Trophoblast cell (in vitro differentiated cells and primary cell): ENCODE measurements at regions not wholly inside any gene's neighbourhood (a gene's known extent, or its start where the extent isn't known, plus 50 kb on each side); places are given as distances from the start of the nearest gene placed in this dataset.

Experiments used
- DNase-seq, 2 donors: peaks; one replicate each; pipeline ENCODE4 v3.0.0-alpha.2; 2016
- H2AFZ ChIP-seq: 2 replicates; pipeline ENCODE4 v1.6.1; 2013; ENCODE audit warnings: low read length, moderate library complexity, mild to moderate bottlenecking; ENCODE audit not compliant: insufficient read depth, poor library complexity
- H2AK5ac ChIP-seq: 2 replicates; pipeline ENCODE4 v1.6.1; 2013; ENCODE audit warnings: mild to moderate bottlenecking, low read length
- H2BK120ac ChIP-seq: 2 replicates; pipeline ENCODE4 v1.6.1; 2013; ENCODE audit warnings: low read length, mild to moderate bottlenecking, moderate library complexity; ENCODE audit not compliant: insufficient read depth, poor library complexity
- H2BK12ac ChIP-seq: 2 replicates; pipeline ENCODE4 v1.6.1; 2013; ENCODE audit warnings: mild to moderate bottlenecking, low read length, moderate library complexity
- H2BK5ac ChIP-seq: 2 replicates; pipeline ENCODE4 v1.6.1; 2013; ENCODE audit warnings: low read length, low read depth, moderate library complexity, mild to moderate bottlenecking; ENCODE audit not compliant: poor library complexity
- H3K14ac ChIP-seq: 2 replicates; pipeline ENCODE4 v1.6.1; 2013; ENCODE audit warnings: mild to moderate bottlenecking, low read length
- H3K18ac ChIP-seq: 2 replicates; pipeline ENCODE4 v1.6.1; 2013; ENCODE audit warnings: mild to moderate bottlenecking, low read length
- H3K23ac ChIP-seq: 2 replicates; pipeline ENCODE4 v1.6.1; 2013; ENCODE audit warnings: low read length
- H3K27ac ChIP-seq: 2 replicates; pipeline ENCODE4 v1.5.1; 2013; ENCODE audit warnings: low read depth, mild to moderate bottlenecking, inconsistent platforms, low read length, moderate library complexity
- H3K27me3 ChIP-seq: 2 replicates; pipeline ENCODE4 v1.6.1; 2013; ENCODE audit warnings: inconsistent platforms, mild to moderate bottlenecking, low read length, moderate library complexity; ENCODE audit not compliant: insufficient read depth
- H3K36me3 ChIP-seq, 2 experiments: 1 replicate in 1 of 2; 2 replicates in 1 of 2; pipeline ENCODE4 v1.6.1; 2013; ENCODE audit warnings: low read length in 2 of 2, mild to moderate bottlenecking in 2 of 2, moderate library complexity in 1 of 2; ENCODE audit not compliant: insufficient read depth in 2 of 2, control insufficient read depth in 1 of 2
- H3K4ac ChIP-seq: 2 replicates; pipeline ENCODE4 v1.6.1; 2013; ENCODE audit warnings: low read depth, mild to moderate bottlenecking, low read length, moderate library complexity
- H3K4me1 ChIP-seq, 2 experiments: 1 replicate in 1 of 2; 2 replicates in 1 of 2; pipeline ENCODE4 v1.6.1; 2013; ENCODE audit warnings: low read length in 2 of 2, mild to moderate bottlenecking in 2 of 2, moderate library complexity in 1 of 2; ENCODE audit not compliant: insufficient read depth in 2 of 2, control insufficient read depth in 1 of 2
- H3K4me2 ChIP-seq: 2 replicates; pipeline ENCODE4 v1.6.1; 2013; ENCODE audit warnings: inconsistent platforms, mild to moderate bottlenecking, low read length, moderate library complexity
- H3K4me3 ChIP-seq: 2 replicates; pipeline ENCODE4 v1.5.1; 2013; ENCODE audit warnings: mild to moderate bottlenecking, low read depth, low read length, inconsistent platforms
- H3K79me1 ChIP-seq: one replicate; pipeline ENCODE4 v1.6.1; 2013; ENCODE audit warnings: low read length
- H3K79me2 ChIP-seq: 2 replicates; pipeline ENCODE4 v1.6.1; 2013; ENCODE audit warnings: low read length, mild to moderate bottlenecking; ENCODE audit not compliant: control insufficient read depth, insufficient read depth, poor library complexity
- H3K9ac ChIP-seq: 2 replicates; pipeline ENCODE4 v1.6.1; 2013; ENCODE audit warnings: mild to moderate bottlenecking, low read length
- H3K9me3 ChIP-seq: 2 replicates; pipeline ENCODE4 v1.6.1; 2013; ENCODE audit warnings: low read depth, mild to moderate bottlenecking, control low read depth, inconsistent platforms, low read length; ENCODE audit not compliant: insufficient read depth
- H4K12ac ChIP-seq: 2 replicates; pipeline ENCODE4 v1.6.1; 2013; ENCODE audit warnings: low read depth, mild to moderate bottlenecking, low read length, moderate library complexity
- H4K8ac ChIP-seq: 2 replicates; pipeline ENCODE4 v1.6.1; 2013; ENCODE audit warnings: low read depth, mild to moderate bottlenecking, low read length, moderate library complexity
- H4K91ac ChIP-seq: one replicate; pipeline ENCODE4 v1.6.1; 2013; ENCODE audit warnings: low read depth, mild to moderate bottlenecking, low read length, moderate library complexity
- WGBS: extraction: QIAGEN DNeasy Blood & Tissue Kit; methylation state at CpG from one replicate; pipeline ENCODE4 v1.1.7; 2013; ENCODE audit warnings: missing lambda C conversion rate; ENCODE audit not compliant: insufficient read length, insufficient coverage; ENCODE audit errors: extremely low coverage; 5-methylcytosine and 5-hydroxymethylcytosine counted together

DNA sequence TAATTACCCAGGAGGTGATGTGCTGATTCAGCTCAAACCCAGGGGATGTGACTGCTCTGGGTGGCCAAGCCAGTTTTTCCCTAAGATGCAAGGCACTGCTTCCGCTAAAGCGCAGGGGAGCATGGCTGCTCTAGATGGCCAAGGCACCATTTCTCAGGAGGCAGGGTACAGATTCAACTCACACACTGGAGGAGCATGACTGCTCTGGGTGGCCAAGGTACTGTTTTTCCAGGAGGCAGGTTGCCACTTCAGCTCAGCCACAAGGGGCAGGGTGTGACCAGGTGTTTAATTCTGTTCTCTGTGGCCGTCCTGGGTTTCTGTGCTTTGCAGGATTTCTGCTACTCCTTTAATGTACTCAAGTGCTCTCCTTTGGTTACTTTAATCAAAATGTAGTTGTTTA is 659.3 kb upstream of the ARRDC4 start:
- Histone ChIP-seq H3K4me3 (no peak overlapping the region), H2BK12ac (no peak overlapping the region), H3K4ac (no peak overlapping the region), H2AK5ac (no peak overlapping the region), H3K27me3 (no peaks in the 10 kb centered on the region), H3K4me1 (no peaks in the 10 kb centered on the region), H3K23ac (no peak overlapping the region), H3K36me3 (peaks cover 2% of the 10 kb centered on the region in 2 experiments), H4K91ac (no peak overlapping the region), H3K14ac (no peak overlapping the region), H3K4me2 (no peak overlapping the region), H2BK120ac (no peak overlapping the region), H3K9ac (no peak overlapping the region), H4K8ac (no peak overlapping the region), H3K18ac (no peak overlapping the region), H3K9me3 (peaks cover 6% of the 10 kb centered on the region), H2AFZ (no peak overlapping the region), H2BK5ac (no peak overlapping the region), H4K12ac (no peak overlapping the region), H3K79me1 (no peaks in the 10 kb centered on the region), H3K79me2 (no peaks in the 10 kb centered on the region), H3K27ac (no peak overlapping the region)
- DNase-seq = no peak
- no CpG with 5 or more reads among the region's 3 CpGs for whole genome bisulfite sequencing

DNA sequence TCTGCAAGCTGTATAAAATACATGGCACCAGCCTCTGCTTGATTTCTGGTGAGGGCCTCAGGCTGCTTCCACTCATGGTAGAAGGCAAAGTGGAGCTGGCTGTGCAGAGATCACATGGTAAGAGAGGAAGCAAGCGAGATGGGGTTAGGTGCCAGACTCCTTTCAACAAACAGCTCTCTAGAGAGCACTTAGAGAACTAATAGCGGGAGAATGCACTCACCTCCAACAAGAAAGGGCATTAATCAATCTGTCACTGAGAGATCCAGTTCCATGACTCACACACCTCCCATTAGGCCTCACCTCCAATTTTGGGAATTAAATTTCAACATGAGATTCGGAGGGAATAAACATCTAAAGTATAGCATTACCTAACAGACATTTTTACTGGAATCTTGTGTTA is 644.1 kb upstream of the ARRDC4 start:
- Histone ChIP-seq H3K4me3 (no peak overlapping the region), H4K91ac (no peak overlapping the region), H4K8ac (no peak overlapping the region), H3K79me2 (no peaks in the 10 kb centered on the region), H3K9me3 (no peaks in the 10 kb centered on the region), H3K4me1 (no peaks in the 10 kb centered on the region), H2BK5ac (no peak overlapping the region), H3K9ac (no peak overlapping the region), H3K27ac (no peak overlapping the region), H2AFZ (no peak overlapping the region), H3K27me3 (no peaks in the 10 kb centered on the region), H2AK5ac (no peak overlapping the region), H3K23ac (no peak overlapping the region), H3K4me2 (no peak overlapping the region), H3K79me1 (no peaks in the 10 kb centered on the region), H3K18ac (no peak overlapping the region), H2BK12ac (no peak overlapping the region), H3K14ac (no peak overlapping the region), H3K4ac (no peak overlapping the region), H3K36me3 (no peaks in the 10 kb centered on the region), H4K12ac (no peak overlapping the region), H2BK120ac (no peak overlapping the region)
- no peak for DNase-seq
- no CpG with 5 or more reads among the region's 3 CpGs for WGBS

DNA sequence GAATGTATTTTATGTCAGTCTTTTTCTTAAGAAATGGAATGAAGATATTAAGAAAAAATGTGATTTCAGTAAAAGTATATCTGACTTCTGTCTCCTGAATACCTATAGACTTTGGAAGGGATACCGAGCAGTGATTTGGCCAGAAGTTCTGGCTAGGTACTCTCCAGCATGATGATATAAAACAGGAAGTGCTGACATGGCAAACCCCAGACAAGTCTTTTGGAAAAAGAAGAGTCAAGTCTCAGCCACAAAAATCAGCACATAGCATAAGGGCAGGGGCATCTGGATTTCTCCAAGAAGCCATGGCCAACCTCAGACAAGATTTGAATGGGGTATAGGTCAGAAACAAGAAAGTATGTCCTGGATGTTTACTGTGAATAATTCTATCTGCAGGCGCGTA is 643.3 kb upstream of the ARRDC4 start:
- H3K4ac ChIP-seq = no peak overlapping the region
- H3K27me3 ChIP-seq = no peaks in the 10 kb centered on the region
- no peak overlapping the region for H2AK5ac ChIP-seq
- H3K14ac ChIP-seq = no peak overlapping the region
- no peak overlapping the region for H3K4me2 ChIP-seq
- H3K27ac ChIP-seq = no peak overlapping the region
- H3K4me1 ChIP-seq = no peaks in the 10 kb centered on the region
- H3K9ac ChIP-seq = no peak overlapping the region
- no peak overlapping the region for H3K23ac ChIP-seq
- no peak overlapping the region for H3K18ac ChIP-seq
- H2BK120ac ChIP-seq = no peak overlapping the region
- H3K36me3 ChIP-seq = no peaks in the 10 kb centered on the region
- H2BK12ac ChIP-seq = no peak overlapping the region
- H3K79me1 ChIP-seq = no peaks in the 10 kb centered on the region
- no peaks in the 10 kb centered on the region for H3K9me3 ChIP-seq
- DNase-seq = no peak
- no peak overlapping the region for H4K8ac ChIP-seq
- no peaks in the 10 kb centered on the region for H3K79me2 ChIP-seq
- no peak overlapping the region for H2BK5ac ChIP-seq
- no peak overlapping the region for H4K12ac ChIP-seq
- no peak overlapping the region for H3K4me3 ChIP-seq
- WGBS = no CpG with 5 or more reads among the region's 3 CpGs
- H2AFZ ChIP-seq = no peak overlapping the region
- H4K91ac ChIP-seq = no peak overlapping the region

DNA sequence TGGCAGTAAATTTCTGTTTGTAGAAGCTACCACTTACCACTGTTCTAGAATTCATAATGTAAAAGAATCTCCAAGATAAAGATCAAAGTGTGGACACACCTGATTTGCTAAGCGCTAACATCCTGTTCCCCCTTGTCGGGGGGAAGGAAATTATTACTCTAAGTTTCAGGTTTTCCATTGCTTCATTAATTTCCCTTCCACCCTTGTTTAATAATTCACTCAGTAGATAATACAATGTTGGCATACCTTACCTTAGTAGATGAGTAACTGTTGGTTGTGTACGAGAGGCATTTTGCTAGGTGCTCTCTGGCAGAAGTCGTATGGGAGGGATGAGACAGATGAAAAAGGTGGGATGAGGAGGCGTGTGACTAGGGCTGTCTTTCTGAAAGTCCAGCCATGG is 641.2 kb upstream of the ARRDC4 start:
- Histone ChIP-seq H3K18ac (no peak overlapping the region), H3K4ac (no peak overlapping the region), H3K9me3 (no peaks in the 10 kb centered on the region), H4K12ac (no peak overlapping the region), H2BK120ac (no peak overlapping the region), H3K27ac (no peak overlapping the region), H3K9ac (no peak overlapping the region), H3K23ac (no peak overlapping the region), H4K8ac (no peak overlapping the region), H3K79me1 (no peaks in the 10 kb centered on the region), H4K91ac (no peak overlapping the region), H2BK12ac (no peak overlapping the region), H3K79me2 (no peaks in the 10 kb centered on the region), H2AFZ (no peak overlapping the region), H3K27me3 (no peaks in the 10 kb centered on the region), H2AK5ac (no peak overlapping the region), H3K14ac (no peak overlapping the region), H2BK5ac (no peak overlapping the region), H3K4me1 (no peaks in the 10 kb centered on the region), H3K4me2 (no peak overlapping the region), H3K4me3 (no peak overlapping the region), H3K36me3 (no peaks in the 10 kb centered on the region)
- WGBS = no CpG with 5 or more reads among the region's 5 CpGs
- DNase-seq = no peak
